GM21528 (cell line): ENCODE measurements at regions not wholly inside any gene's neighbourhood (a gene's known extent, or its start where the extent isn't known, plus 50 kb on each side); places are given as distances from the start of the nearest gene placed in this dataset.

Experiments used
- ATAC-seq: cut with Tn5 transposase; IDR thresholded peaks from one replicate; pipeline ENCODE4 v1.9.1; 2021; ENCODE audit warnings: mild to moderate bottlenecking, moderate library complexity; ENCODE audit not compliant: unreplicated experiment, low FRiP score

DNA sequence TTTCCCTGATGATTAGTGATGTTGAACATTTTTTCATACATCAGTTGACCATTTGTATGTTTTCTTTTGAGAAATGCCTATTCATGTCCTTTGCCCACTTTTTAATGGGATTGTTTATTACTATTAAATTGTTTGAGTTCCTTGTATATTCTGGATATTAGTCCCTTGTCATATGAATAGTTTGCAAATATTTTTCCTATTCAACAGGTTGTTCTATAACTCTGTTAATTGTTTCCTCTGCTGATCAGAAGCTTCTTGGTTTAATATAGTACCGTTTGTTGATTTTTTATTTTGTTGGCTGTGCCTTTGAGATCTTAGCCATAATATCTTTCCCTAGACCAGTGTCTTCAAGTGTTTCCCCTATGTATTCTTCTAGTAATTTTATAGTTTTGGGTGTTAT is 189.0 kb upstream of the RARB start:
- ATAC-seq, result no peak

DNA sequence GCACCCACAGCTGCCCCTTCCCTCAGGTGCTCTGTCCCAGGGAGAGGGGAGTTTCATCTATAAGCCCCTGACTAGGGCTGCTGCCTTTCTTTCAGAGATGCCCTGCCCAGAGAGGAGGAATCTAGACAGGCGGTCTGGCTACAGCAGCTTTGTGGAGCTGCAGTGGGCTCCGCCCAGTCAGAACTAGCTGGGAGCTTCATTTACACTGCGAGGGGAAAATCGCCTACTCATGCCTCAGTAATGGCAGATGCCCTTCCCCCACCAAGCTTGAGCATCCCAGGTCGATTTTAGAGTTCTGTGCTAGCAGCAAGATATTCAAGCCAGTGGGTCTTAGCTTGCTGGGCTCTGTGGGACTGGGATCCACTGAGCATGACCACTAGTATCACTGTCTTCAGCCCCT is 181.2 kb upstream of the RARB start:
- ATAC-seq, result no peak

GRCh38 chr3:25252291-25252690 is 175.8 kb upstream of the RARB start:
- ATAC-seq, result no peak

- ATAC-seq, result no peak
Observed at GRCh38 chr3:25257026-25257425, 171.0 kb upstream of the RARB start.

DNA sequence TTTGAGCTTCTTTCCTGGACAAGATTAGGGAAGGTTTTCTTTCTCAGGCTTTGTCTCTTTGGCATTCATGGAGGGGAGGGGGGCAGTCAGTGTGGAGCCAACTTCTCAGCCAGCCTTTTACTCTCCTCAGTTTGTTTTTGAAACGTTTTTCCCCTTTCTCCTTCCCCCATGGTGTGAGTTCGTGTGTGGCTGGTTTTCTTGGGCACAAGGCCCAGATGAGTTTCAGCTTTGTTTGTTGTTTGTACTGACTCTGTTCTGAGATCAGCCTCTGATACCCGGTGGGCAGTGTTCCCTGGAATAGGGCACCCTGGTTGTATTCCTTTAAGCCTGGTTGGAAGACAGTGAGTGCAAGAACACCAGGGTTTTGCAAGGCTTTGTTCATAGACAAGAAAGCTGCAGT is 168.2 kb upstream of the RARB start:
- ATAC-seq, result no peak

DNA sequence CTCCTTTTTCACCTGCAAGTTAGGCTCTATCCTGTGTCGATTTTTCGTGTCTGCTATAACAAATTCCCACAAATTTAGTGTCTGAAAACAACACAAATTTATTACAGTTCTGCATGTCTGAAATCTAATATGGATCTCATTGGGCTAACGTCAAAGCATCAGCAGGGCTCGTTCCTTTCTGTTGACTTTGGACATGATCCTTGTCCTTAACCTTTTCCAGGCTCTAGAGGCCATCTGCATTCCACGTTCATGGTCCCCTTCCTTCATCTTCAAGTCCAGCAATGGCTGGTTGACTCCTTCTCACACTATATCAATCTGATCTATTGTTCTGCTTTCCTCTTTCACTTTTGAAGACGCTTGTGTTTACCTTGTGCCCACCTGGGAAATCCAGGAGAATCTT is 165.7 kb upstream of the RARB start:
- ATAC-seq, result no peak

GRCh38 chr3:25265284-25265683 is 162.8 kb upstream of the RARB start:
- no peak for ATAC-seq

- ATAC-seq, result no peak
Observed at GRCh38 chr3:25266677-25267076, 161.4 kb upstream of the RARB start.

DNA sequence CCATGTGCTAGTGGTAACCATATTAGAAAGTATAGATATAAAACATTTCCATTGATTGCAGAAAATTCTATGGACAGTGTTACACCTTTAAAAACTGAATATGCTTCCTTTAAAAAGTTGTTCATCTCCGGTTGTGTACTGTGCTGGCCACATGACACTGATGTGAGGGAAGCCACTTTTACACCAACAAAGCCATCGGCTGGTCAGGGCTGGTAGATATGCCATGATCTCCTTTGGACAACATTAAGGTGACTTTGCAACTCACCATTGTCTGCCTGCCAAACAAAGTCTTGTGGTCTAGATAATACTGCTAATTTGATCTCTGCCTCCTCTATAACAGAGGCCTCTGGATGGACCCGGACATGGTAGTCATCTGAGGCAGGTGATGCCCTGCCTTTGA is 156.0 kb upstream of the RARB start:
- no peak for ATAC-seq

- no peak for ATAC-seq
Observed at GRCh38 chr3:25273582-25274171, 154.4 kb upstream of the RARB start.

DNA sequence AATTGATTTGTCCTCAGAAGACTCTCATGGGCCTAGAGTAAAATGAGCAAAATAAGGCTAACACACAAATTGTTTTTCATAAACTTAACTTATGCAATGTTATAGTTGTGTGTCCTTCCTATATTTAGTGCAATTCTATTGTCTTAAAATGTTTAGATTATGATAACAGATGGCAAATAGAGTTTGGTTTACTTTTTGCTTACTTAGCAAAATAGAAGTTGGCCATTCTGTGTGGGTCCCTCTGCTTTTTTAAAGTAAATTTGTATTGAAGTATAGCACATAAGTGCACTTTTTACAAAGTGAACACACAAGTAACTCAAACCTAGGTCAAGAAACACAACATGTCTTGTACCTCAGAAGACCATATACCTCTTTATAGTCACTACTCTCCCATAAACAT is 150.6 kb upstream of the RARB start:
- ATAC-seq, result no peak

- no peak for ATAC-seq
Observed at GRCh38 chr3:25281041-25281731, 146.9 kb upstream of the RARB start.

DNA sequence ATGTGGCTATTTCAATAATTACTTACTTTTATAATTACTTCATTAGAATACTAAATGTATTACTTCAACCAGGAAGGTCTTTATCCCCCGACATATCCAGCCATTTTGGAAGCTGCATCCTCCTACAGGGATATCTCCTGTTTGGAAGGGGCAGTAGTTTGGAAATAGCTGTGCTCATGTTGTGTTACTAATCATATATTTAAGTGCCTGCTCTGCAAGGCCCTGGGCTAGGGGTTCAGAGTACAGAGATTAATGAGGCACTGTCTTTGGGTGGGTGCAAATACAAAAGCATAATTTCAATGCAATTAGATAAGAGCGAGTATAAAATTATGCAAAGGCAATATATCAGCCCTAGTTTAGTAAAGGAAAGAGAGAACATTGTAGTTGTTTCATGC is 146.3 kb upstream of the RARB start:
- no peak for ATAC-seq

DNA sequence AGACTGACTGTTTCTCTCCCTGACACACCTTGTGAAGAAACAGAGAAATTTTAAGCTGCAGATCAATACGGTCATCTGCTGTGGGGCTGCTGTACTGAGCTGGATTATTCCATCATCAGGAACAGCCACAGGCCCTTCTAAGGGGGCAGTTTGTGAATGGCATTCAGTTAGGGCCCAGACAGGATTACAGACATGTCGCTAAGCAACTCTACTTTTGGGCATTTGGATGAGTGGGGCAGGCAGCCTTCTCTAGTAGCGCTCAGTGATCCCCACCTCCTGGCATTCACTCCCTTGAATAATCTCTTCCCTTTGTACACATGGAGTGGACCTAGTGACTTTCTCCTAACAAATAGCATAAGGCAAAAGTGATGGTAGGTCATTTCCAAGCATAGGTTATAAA is 144.4 kb upstream of the RARB start:
- ATAC-seq, result no peak

GRCh38 chr3:25284249-25284648 is 143.8 kb upstream of the RARB start:
- no peak for ATAC-seq

- ATAC-seq, result no peak
Observed at GRCh38 chr3:25287291-25287884, 140.7 kb upstream of the RARB start.

DNA sequence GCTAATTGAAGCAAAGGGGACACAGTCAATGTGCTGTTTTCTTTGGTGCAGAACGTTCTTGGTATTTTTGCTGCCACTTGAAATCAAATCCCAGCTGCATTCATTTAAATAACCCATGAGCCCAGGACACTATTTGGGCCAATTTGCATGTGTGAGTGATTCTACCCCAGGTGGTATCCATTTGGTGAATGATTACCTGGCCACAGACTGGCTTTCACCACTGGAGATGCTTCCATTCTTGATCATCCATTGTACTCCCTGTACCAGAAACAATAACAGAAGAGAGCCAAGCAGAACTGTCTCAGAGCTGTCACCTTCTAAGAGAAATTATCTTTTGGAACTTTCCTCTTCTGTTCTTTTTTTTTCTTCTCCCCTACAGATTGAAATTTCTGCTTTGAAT is 139.7 kb upstream of the RARB start:
- ATAC-seq, result no peak

GRCh38 chr3:25289156-25289555 is 138.9 kb upstream of the RARB start:
- no peak for ATAC-seq

- ATAC-seq, result no peak
Observed at GRCh38 chr3:25289663-25290062, 138.4 kb upstream of the RARB start.

GRCh38 chr3:25291481-25291905 is 136.6 kb upstream of the RARB start:
- no peak for ATAC-seq

GRCh38 chr3:25292036-25292435 is 136.0 kb upstream of the RARB start:
- no peak for ATAC-seq

DNA sequence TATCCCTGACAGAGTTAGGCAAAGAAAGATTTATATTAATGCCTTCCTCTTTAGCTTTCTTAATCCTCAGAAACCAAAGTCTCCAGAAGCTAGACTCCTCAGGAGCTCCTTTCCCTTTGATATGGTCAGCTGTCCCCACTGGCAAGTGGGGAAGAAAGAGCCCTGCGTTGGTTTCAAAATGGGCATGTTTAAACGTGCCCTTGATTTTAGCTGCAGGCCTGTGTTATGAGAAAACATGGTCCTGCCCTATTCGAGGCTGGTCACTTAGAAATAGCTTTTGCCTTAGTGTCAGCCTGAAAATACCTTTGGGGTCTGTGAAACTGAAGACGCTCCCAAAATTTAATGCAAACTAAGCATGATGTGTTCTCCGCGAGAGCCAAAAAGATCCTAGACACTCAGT is 135.5 kb upstream of the RARB start:
- no peak for ATAC-seq
